ENCODE measurements at regions not wholly inside any gene's neighbourhood (a gene's known extent, or its start where the extent isn't known, plus 50 kb on each side); places are given as distances from the start of the nearest gene placed in this dataset.

DNA sequence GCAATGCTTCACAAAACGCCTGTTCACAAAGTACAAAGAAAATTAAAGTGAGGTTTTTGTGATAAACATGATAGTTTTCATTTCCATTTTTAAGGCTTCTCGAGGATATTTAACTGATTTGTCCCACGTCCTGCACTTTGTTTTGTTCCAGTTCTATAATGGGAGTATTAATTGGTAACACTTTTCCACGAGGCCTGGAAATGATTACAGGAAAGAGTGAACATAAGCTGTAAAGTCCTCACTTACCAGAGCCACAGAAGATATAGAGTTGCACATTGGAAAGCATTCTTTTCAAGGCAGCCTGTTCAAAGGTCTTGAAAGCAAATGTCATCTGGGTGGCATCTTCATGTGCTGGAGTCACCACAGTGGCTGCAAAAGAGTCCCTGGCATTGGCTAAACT is 1236.6 kb downstream of the BCL11B start:
- TF ChIP-seq, protein P1, sequence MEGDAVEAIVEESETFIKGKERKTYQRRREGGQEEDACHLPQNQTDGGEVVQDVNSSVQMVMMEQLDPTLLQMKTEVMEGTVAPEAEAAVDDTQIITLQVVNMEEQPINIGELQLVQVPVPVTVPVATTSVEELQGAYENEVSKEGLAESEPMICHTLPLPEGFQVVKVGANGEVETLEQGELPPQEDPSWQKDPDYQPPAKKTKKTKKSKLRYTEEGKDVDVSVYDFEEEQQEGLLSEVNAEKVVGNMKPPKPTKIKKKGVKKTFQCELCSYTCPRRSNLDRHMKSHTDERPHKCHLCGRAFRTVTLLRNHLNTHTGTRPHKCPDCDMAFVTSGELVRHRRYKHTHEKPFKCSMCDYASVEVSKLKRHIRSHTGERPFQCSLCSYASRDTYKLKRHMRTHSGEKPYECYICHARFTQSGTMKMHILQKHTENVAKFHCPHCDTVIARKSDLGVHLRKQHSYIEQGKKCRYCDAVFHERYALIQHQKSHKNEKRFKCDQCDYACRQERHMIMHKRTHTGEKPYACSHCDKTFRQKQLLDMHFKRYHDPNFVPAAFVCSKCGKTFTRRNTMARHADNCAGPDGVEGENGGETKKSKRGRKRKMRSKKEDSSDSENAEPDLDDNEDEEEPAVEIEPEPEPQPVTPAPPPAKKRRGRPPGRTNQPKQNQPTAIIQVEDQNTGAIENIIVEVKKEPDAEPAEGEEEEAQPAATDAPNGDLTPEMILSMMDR (conservative IDR thresholded peaks at IDR 0.05; ENCODE audit: low read depth, low read length): no peak
- H3K4me3 ChIP-seq (ENCODE audit: low read length): no peak overlapping the region
- DNase-seq (ENCODE audit: low read depth): no peak

DNA sequence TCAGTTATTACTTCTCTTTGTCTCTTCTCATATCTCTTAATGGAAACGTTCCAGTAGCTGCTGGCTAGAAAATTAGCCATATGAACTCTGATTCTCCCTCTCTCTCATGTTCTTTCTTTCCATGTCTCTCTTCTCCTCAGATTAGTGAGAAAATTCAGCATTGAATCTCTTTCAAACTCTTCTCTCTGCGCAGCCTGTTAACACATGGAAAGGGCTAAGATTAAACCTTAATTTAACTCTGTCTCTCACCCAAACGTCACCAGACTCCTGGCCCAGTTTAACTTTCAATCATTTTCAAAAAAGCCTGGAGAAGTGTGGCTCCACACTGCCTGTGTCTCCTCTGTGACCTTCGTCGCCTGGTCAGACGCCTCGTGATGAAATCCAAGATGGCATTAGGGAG is 1234.2 kb downstream of the BCL11B start:
- TF ChIP-seq, protein P1 (conservative IDR thresholded peaks at IDR 0.05; ENCODE audit: low read depth, low read length): no peak

DNA sequence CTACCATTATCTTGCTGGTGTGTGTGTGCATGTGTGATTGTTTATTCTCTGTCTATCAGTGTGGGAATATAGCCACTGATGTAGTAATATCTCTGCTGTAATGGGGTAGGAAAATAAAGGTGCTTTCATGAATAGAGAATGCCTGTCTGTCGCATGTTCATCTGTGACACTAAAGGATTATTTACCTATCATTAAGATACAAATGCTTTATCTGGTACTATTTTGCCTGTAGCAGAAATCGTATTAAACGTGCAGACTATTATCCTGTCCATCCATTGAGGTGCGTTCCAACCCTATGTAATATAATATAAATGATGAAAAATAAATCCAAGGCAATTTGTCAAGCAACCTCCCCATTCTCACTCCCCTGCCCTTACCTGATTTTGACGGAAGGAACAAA is 1215.1 kb downstream of the BCL11B start:
- TF ChIP-seq, protein P1 (conservative IDR thresholded peaks at IDR 0.05; ENCODE audit: low read depth, low read length): no peak
- no peak for DNase-seq (ENCODE audit: low read depth)
- H3K4me3 ChIP-seq (ENCODE audit: low read length): no peak overlapping the region

More for the DNA sequence above, 1234.2 kb downstream of the BCL11B start:
- no peak overlapping the region for H3K4me3 ChIP-seq (ENCODE audit: low read length)
- no peak for DNase-seq (ENCODE audit: low read depth)

DNA sequence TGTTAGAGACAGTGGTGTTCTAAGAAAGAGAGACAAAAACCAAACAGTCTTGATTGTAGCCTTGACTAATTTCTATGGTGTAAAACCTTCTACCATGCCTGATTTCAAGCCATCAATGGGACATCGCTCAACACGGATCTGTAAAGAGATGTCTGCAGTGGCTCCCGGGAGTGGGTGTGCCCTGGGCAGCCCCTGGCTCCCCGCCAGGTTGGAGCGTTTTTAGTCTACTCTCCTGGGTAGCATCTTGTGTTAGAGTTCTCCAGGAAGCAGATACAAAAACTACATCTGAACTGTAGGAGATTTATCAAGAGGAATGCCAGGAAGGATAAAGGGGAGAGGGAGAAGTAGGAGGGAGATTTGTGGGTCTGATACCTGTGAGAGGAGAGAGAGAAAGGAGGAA is 1212.9 kb downstream of the BCL11B start:
- H3K4me3 ChIP-seq (ENCODE audit: low read length): no peak overlapping the region
- no peak for DNase-seq (ENCODE audit: low read depth)
- TF ChIP-seq, protein P1 (conservative IDR thresholded peaks at IDR 0.05; ENCODE audit: low read depth, low read length): no peak

DNA sequence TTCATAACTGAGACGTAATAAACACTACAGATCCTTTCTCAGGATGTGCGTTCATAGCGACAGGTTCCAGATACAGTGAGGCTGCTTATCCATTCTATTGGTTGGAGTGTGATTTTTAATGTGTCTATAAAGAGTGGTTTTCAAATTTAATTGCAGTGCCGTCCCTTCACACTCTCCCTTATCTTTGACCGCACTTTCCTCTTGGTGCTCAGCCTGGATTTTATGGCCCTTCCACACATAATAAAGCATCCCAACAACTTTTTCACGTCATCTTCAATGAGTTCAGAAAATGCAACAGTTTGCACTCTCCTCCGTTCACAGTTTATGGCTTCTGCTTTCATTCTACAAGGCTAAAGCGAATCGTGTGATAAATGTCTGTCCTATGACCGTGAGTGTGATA is 1209.9 kb downstream of the BCL11B start:
- no peak overlapping the region for H3K4me3 ChIP-seq (ENCODE audit: low read length)
- DNase-seq (ENCODE audit: low read depth): no peak
- TF ChIP-seq, protein P1 (conservative IDR thresholded peaks at IDR 0.05; ENCODE audit: low read depth, low read length): no peak

DNA sequence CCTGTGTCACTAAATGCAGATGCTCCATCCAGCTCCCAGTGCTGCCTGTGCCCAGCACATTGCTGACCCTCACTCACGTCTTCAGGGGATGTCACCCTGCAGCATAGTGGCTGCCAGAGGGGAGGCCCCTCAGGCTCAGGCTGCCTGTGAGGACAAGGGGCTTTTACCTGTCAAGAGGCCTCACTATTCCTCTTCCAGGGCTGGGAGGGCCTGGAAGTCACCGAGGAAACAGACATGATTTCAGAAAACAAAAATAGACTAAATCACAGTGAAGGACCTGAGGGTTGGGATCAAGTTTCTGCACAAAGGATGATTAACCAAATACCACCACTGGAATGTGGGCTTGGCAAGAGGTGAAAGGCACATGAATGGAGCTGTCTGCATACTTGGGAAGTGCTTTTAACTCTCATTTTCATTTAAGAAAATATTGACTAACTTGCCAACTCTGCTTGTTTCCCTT is 1202.3 kb downstream of the BCL11B start:
- no peak overlapping the region for H3K4me3 ChIP-seq (ENCODE audit: low read length)
- TF ChIP-seq, protein P1 (conservative IDR thresholded peaks at IDR 0.05; ENCODE audit: low read depth, low read length): no peak
- peak; percentile 95 for DNase-seq (ENCODE audit: low read depth)

DNA sequence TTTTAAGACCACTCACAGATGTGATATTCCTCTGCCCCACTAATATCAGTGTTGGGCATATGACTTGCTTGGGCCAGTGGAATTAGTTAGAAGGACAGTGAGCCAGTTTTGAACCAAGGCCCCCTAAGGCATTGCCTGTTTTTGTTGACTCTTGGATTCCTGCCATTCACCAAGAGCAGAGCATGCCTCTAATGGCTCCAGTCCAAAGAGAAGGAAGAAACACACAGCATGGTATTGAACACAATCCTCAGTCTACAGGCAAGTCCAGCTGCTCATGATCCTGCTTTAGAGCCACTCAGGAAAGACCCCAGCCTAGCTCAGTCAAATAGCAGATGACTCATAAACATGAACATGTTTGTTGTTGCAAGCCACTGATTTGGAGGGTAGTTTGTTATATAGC is 1201.5 kb downstream of the BCL11B start:
- H3K4me3 ChIP-seq (ENCODE audit: low read length): no peak overlapping the region
- DNase-seq (ENCODE audit: low read depth): peak; percentile 29
- TF ChIP-seq, protein P1 (conservative IDR thresholded peaks at IDR 0.05; ENCODE audit: low read depth, low read length): no peak

All from retinal pigment epithelial cell (primary cell).